ENCODE measurements at regions not wholly inside any gene's neighbourhood (a gene's known extent, or its start where the extent isn't known, plus 50 kb on each side); places are given as distances from the start of the nearest gene placed in this dataset.

DNA sequence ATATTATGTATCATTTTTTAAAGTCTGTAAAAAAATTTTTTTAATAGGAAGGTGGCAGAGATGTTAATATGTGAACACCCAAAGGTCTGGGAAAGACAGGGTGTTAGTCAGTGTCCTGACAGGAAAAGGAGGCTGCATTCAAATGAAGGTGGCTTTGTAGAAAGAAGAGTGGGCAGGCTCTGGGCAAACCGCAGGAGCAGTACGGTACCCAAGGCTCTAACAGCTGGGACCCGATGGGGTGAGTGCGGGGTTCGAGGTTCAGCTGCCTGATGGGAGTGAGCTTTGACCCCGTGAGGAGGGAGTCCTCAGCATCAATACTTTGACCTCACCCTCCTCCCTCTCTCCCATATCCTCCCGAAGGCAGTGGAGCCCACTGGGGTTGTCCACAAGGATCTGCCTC, 142.5 kb downstream of the C11orf91 start:
- WGBS (ENCODE audit: insufficient coverage, low coverage, missing lambda C conversion rate) = 0% methylated on average over 7 of the region's 7 CpGs
- FAIRE-seq = no peak
- Histone ChIP-seq H3K27me3 (ENCODE audit: control insufficient read depth in 2 of 2, insufficient read depth in 2 of 2, low read length in 2 of 2) (peaks cover 22 to 26% of the 10 kb centered on the region in 2 experiments; a peak in 4 of 5 replicates), H3K4me3 (no peak overlapping the region), H3K79me2 (ENCODE audit: control insufficient read depth, insufficient read depth, low read length) (no peaks in the 10 kb centered on the region), H3K36me3 (ENCODE audit: control insufficient read depth, insufficient read depth, low read length) (no peaks in the 10 kb centered on the region), H3K27ac (ENCODE audit: extremely low read depth, low read depth, low read length) (no peak overlapping the region), H3K9me1 (ENCODE audit: control insufficient read depth, insufficient read depth, low read length) (no peaks in the 10 kb centered on the region), H3K9ac (ENCODE audit: insufficient read depth in 1 of 2, low read depth in 2 of 2, low read length in 2 of 2) (no peak overlapping the region), H3K4me2 (ENCODE audit: insufficient read depth, low read length) (no peak overlapping the region), H3K9me3 (replicated peaks; ENCODE audit: control insufficient read depth, insufficient read depth, low read depth, low read length) (no peaks in the 10 kb centered on the region), H2AFZ (ENCODE audit: low read depth, low read length) (no peak overlapping the region), H3K4me1 (replicated peaks in 1 of 2; ENCODE audit: control insufficient read depth in 2 of 2, insufficient read depth in 2 of 2, low read length in 2 of 2) (no peaks in the 10 kb centered on the region), H4K20me1 (replicated peaks; ENCODE audit: control insufficient read depth, insufficient read depth, low read length) (no peaks in the 10 kb centered on the region)
- CTCF ChIA-PET (ENCODE audit: low intra/inter-chr PET ratio) = no interaction called here
- TF ChIP-seq DPF2 (IDR thresholded peaks at IDR 0.05) (no peak), MAFG (tag; conservative IDR thresholded peaks at IDR 0.05) (no peak), POLR3A (IDR thresholded peaks at IDR 0.05; ENCODE audit: borderline replicate concordance, extremely low read depth, insufficient read depth, insufficient read length) (no peak), ETV1 (tag; conservative IDR thresholded peaks at IDR 0.05; ENCODE audit: low read depth) (no peak), FUS (optimal IDR thresholded peaks at IDR 0.05; ENCODE audit: low read depth, low read length) (no peak)
- TF ChIP-seq, protein P1, sequence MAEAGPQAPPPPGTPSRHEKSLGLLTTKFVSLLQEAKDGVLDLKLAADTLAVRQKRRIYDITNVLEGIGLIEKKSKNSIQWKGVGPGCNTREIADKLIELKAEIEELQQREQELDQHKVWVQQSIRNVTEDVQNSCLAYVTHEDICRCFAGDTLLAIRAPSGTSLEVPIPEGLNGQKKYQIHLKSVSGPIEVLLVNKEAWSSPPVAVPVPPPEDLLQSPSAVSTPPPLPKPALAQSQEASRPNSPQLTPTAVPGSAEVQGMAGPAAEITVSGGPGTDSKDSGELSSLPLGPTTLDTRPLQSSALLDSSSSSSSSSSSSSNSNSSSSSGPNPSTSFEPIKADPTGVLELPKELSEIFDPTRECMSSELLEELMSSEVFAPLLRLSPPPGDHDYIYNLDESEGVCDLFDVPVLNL (CRISPR knock-in tag; IDR thresholded peaks at IDR 0.05; ENCODE audit: low read depth) = no peak
- TF ChIP-seq, protein P2, sequence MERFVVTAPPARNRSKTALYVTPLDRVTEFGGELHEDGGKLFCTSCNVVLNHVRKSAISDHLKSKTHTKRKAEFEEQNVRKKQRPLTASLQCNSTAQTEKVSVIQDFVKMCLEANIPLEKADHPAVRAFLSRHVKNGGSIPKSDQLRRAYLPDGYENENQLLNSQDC (CRISPR knock-in tag; IDR thresholded peaks at IDR 0.05) = no peak
- no TSS peak for BruUV-seq (replicated peaks)
- intact Hi-C loops (cut with micrococcal nuclease) = no loop called here
- POLR2A ChIA-PET = no interaction called here
- in situ Hi-C loops (cut with MboI) = no loop called here
- DNase-seq (ENCODE audit: extremely low read depth in 1 of 4, low spot score in 3 of 4) = no peak
- ATAC-seq = no peak

All from K562 (cell line).